ENCODE measurements at regions not wholly inside any gene's neighbourhood (a gene's known extent, or its start where the extent isn't known, plus 50 kb on each side); places are given as distances from the start of the nearest gene placed in this dataset.

- TF ChIP-seq GATA3 (IDR thresholded peaks at IDR 0.05; ENCODE audit: low read depth, low read length): no peak
- no peak for TF ChIP-seq GATA2 (IDR thresholded peaks at IDR 0.05; ENCODE audit: low read depth, low read length)
Observed at GRCh38 chr21:25528515-25528914, 78.8 kb downstream of the MRPL39 start.

- TF ChIP-seq GATA3 (IDR thresholded peaks at IDR 0.05; ENCODE audit: low read depth, low read length): no peak
- TF ChIP-seq GATA2 (IDR thresholded peaks at IDR 0.05; ENCODE audit: low read depth, low read length): no peak
Observed at GRCh38 chr21:25518491-25518911, 88.8 kb downstream of the MRPL39 start.

- no peak for TF ChIP-seq GATA2 (IDR thresholded peaks at IDR 0.05; ENCODE audit: low read depth, low read length)
- no peak for TF ChIP-seq GATA3 (IDR thresholded peaks at IDR 0.05; ENCODE audit: low read depth, low read length)
Observed at GRCh38 chr21:25515484-25516405, 91.5 kb downstream of the MRPL39 start.

- TF ChIP-seq GATA2 (IDR thresholded peaks at IDR 0.05; ENCODE audit: low read depth, low read length) (no peak), GATA3 (IDR thresholded peaks at IDR 0.05; ENCODE audit: low read depth, low read length) (no peak)
Observed at GRCh38 chr21:25513810-25514209, 93.5 kb downstream of the MRPL39 start.

GRCh38 chr21:25512095-25513081, 94.9 kb downstream of the MRPL39 start:
- no peak for TF ChIP-seq GATA2 (IDR thresholded peaks at IDR 0.05; ENCODE audit: low read depth, low read length)
- TF ChIP-seq GATA3 (IDR thresholded peaks at IDR 0.05; ENCODE audit: low read depth, low read length): no peak

GRCh38 chr21:25509862-25510261, 97.4 kb downstream of the MRPL39 start:
- no peak for TF ChIP-seq GATA2 (IDR thresholded peaks at IDR 0.05; ENCODE audit: low read depth, low read length)
- TF ChIP-seq GATA3 (IDR thresholded peaks at IDR 0.05; ENCODE audit: low read depth, low read length): no peak

GRCh38 chr21:25508364-25508763, 98.9 kb downstream of the MRPL39 start:
- TF ChIP-seq GATA3 (IDR thresholded peaks at IDR 0.05; ENCODE audit: low read depth, low read length): no peak

GRCh38 chr21:25507522-25507921, 99.8 kb downstream of the MRPL39 start:
- TF ChIP-seq GATA3 (IDR thresholded peaks at IDR 0.05; ENCODE audit: low read depth, low read length) (no peak), GATA2 (IDR thresholded peaks at IDR 0.05; ENCODE audit: low read depth, low read length) (no peak)

- TF ChIP-seq GATA2 (IDR thresholded peaks at IDR 0.05; ENCODE audit: low read depth, low read length) (no peak), GATA3 (IDR thresholded peaks at IDR 0.05; ENCODE audit: low read depth, low read length) (no peak)
Observed at GRCh38 chr21:25506887-25507286, 100.4 kb downstream of the MRPL39 start.

- TF ChIP-seq GATA3 (IDR thresholded peaks at IDR 0.05; ENCODE audit: low read depth, low read length) (no peak), GATA2 (IDR thresholded peaks at IDR 0.05; ENCODE audit: low read depth, low read length) (no peak)
Observed at GRCh38 chr21:25506261-25506660, 101.0 kb downstream of the MRPL39 start.

- TF ChIP-seq GATA3 (IDR thresholded peaks at IDR 0.05; ENCODE audit: low read depth, low read length) (no peak), GATA2 (IDR thresholded peaks at IDR 0.05; ENCODE audit: low read depth, low read length) (no peak)
Observed at GRCh38 chr21:25503981-25504380, 103.3 kb downstream of the MRPL39 start.

GRCh38 chr21:25501996-25502665, 105.2 kb downstream of the MRPL39 start:
- no peak for TF ChIP-seq GATA2 (IDR thresholded peaks at IDR 0.05; ENCODE audit: low read depth, low read length)
- TF ChIP-seq GATA3 (IDR thresholded peaks at IDR 0.05; ENCODE audit: low read depth, low read length): no peak

GRCh38 chr21:25501462-25501861, 105.8 kb downstream of the MRPL39 start:
- TF ChIP-seq GATA3 (IDR thresholded peaks at IDR 0.05; ENCODE audit: low read depth, low read length): no peak
- TF ChIP-seq GATA2 (IDR thresholded peaks at IDR 0.05; ENCODE audit: low read depth, low read length): no peak

- TF ChIP-seq GATA3 (IDR thresholded peaks at IDR 0.05; ENCODE audit: low read depth, low read length) (no peak), GATA2 (IDR thresholded peaks at IDR 0.05; ENCODE audit: low read depth, low read length) (no peak)
Observed at GRCh38 chr21:25500598-25500997, 106.7 kb downstream of the MRPL39 start.
